HG02678 (cell line): ENCODE measurements at regions not wholly inside any gene's neighbourhood (a gene's known extent, or its start where the extent isn't known, plus 50 kb on each side); places are given as distances from the start of the nearest gene placed in this dataset.
"Not testable (repeated sequence)": the region's sequence is repeated elsewhere in the genome, so short reads cannot be mapped to it uniquely, and the experiment has no call there.

ENCODE experiments used
- ATAC-seq: cut with Tn5 transposase; IDR thresholded peaks from one replicate; pipeline ENCODE4 v1.9.1; 2021; ENCODE audit warnings: mild to moderate bottlenecking, moderate library complexity; ENCODE audit not compliant: unreplicated experiment

GRCh38 chr2:144629935-144630334 lies 110.0 kb upstream of the ZEB2 start:
- ATAC-seq = no peak

- ATAC-seq = no peak
These were observed 108.6 kb upstream of the ZEB2 start for GRCh38 chr2:144628566-144628965.

GRCh38 chr2:144625626-144626025 lies 105.7 kb upstream of the ZEB2 start:
- no peak for ATAC-seq

GRCh38 chr2:144625226-144625625 lies 105.3 kb upstream of the ZEB2 start:
- ATAC-seq = no peak

GRCh38 chr2:144624451-144624850 lies 104.5 kb upstream of the ZEB2 start:
- no peak for ATAC-seq

- ATAC-seq = not testable (repeated sequence)
These were observed 102.5 kb upstream of the ZEB2 start for GRCh38 chr2:144622373-144622772.

GRCh38 chr2:144621266-144621665 lies 101.3 kb upstream of the ZEB2 start:
- no peak for ATAC-seq

GRCh38 chr2:144619760-144620159 lies 99.8 kb upstream of the ZEB2 start:
- no peak for ATAC-seq

- ATAC-seq = not testable (repeated sequence)
These were observed 97.3 kb upstream of the ZEB2 start for GRCh38 chr2:144617171-144617570.

GRCh38 chr2:144615866-144616565 lies 96.1 kb upstream of the ZEB2 start:
- ATAC-seq = no peak

GRCh38 chr2:144607891-144608521 lies 88.1 kb upstream of the ZEB2 start:
- no peak for ATAC-seq

GRCh38 chr2:144607099-144607498 lies 87.2 kb upstream of the ZEB2 start:
- no peak for ATAC-seq

GRCh38 chr2:144606466-144607095 lies 86.7 kb upstream of the ZEB2 start:
- no peak for ATAC-seq

- ATAC-seq = no peak
These were observed 85.4 kb upstream of the ZEB2 start for GRCh38 chr2:144605231-144605840.

- ATAC-seq = no peak
These were observed 83.4 kb upstream of the ZEB2 start for GRCh38 chr2:144603334-144603733.

GRCh38 chr2:144598906-144599305 lies 79.0 kb upstream of the ZEB2 start:
- no peak for ATAC-seq

GRCh38 chr2:144597894-144598593 lies 78.1 kb upstream of the ZEB2 start:
- no peak for ATAC-seq

- ATAC-seq = no peak
These were observed 77.5 kb upstream of the ZEB2 start for GRCh38 chr2:144597388-144597787.

- ATAC-seq = peak; percentile 83
These were observed 76.4 kb upstream of the ZEB2 start for GRCh38 chr2:144596073-144596871.

- ATAC-seq = no peak
These were observed 75.8 kb upstream of the ZEB2 start for GRCh38 chr2:144595686-144596072.
